ENCODE measurements at regions not wholly inside any gene's neighbourhood (a gene's known extent, or its start where the extent isn't known, plus 50 kb on each side); places are given as distances from the start of the nearest gene placed in this dataset.

- no peak for TF ChIP-seq POLR2AphosphoS5 (IDR thresholded peaks at IDR 0.05)
- TF ChIP-seq CTCF (IDR thresholded peaks at IDR 0.05) = no peak
Observed at GRCh38 chr9:115882911-115883310, 270.7 kb upstream of the PAPPA start.

Data from prostate gland (tissue), 2 donors.